OCI-LY7 (cell line): ENCODE measurements at regions not wholly inside any gene's neighbourhood (a gene's known extent, or its start where the extent isn't known, plus 50 kb on each side); places are given as distances from the start of the nearest gene placed in this dataset.

ENCODE experiments used
- CTCF ChIP-seq: fragments of 200-600 bp; sonication (generic); conservative IDR thresholded peaks from 2 replicates; pipeline ENCODE4 v1.5.1; 2014; ENCODE audit warnings: mild to moderate bottlenecking, antibody characterized with exemption, low read length, moderate library complexity, mixed read lengths
- EZH2phosphoT487 ChIP-seq: fragments of 200-600 bp; sonication (generic); IDR thresholded peaks from 2 replicates; pipeline ENCODE4 v1.6.1; 2018; ENCODE audit warnings: low read depth, borderline replicate concordance, mild to moderate bottlenecking, mixed run types, antibody characterized with exemption, low read length, moderate library complexity, mixed read lengths

- no peak for TF ChIP-seq CTCF
- TF ChIP-seq EZH2phosphoT487, result no peak
Observed at GRCh38 chr2:15718944-15719323, 127.3 kb downstream of the DDX1 start.
